Retina (tissue), 1 donor: ENCODE measurements at regions not wholly inside any gene's neighbourhood (a gene's known extent, or its start where the extent isn't known, plus 50 kb on each side); places are given as distances from the start of the nearest gene placed in this dataset.

Experiments
- DNase-seq: peaks from one replicate; pipeline ENCODE4 v3.0.0-alpha.2; 2016

DNA sequence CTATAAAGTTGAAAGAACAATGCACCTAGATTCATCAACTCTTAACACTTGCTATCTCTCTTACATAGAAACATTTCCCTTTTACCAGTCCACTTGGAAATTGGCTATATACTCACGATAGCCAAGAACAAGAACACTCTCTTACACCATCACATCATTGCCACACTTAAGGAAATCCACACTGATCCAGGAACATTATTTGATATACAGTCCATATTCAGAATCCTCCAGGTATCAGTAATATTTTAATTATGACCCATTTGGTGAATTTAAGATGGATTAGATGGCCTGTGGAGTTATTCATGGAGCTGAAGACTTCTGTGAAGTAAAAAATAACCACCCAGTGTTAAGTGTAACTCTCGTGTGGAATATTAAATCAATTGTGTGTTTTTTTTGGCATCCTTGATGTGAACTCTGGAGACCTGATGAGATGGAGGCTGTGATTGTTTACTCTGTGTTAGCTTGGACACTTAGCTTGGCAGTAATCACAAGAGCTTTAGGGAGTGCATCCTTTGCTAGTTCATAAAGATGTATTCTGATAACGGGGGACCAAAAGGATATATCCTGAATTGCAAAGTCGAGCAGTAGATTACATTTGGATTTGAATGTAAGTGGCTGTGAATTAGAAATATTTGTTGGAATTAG is 52.0 kb upstream of the ABL1 start:
- DNase-seq, result no peak

- no peak for DNase-seq
Measured at GRCh38 chr9:130785053-130785452, 50.0 kb upstream of the ABL1 start.
